ENCODE measurements at regions not wholly inside any gene's neighbourhood (a gene's known extent, or its start where the extent isn't known, plus 50 kb on each side); places are given as distances from the start of the nearest gene placed in this dataset.
A peak's percentile ranks its signal among the peaks of the same experiment; 100 is the strongest.

- no peaks in the 10 kb centered on the region for H3K27me3 Mint-ChIP-seq (ENCODE audit: low read depth)
- H3K9me3 Mint-ChIP-seq = peaks cover 13% of the 10 kb centered on the region
- peaks cover 11% of the 10 kb centered on the region for H3K36me3 Mint-ChIP-seq (ENCODE audit: low read depth)
- H3K4me3 Mint-ChIP-seq = peak overlapping the region; percentile 62
- peaks cover 83% of the 10 kb centered on the region for H3K4me1 Mint-ChIP-seq (ENCODE audit: low read depth)
- peak overlapping the region; percentile 87 for H3K27ac Mint-ChIP-seq
Measured at GRCh38 chr14:98173305-98173704, 1098.7 kb downstream of the BCL11B start.

- H3K27ac Mint-ChIP-seq = peak overlapping the region; percentile 87
- H3K36me3 Mint-ChIP-seq (ENCODE audit: low read depth) = peaks cover 5% of the 10 kb centered on the region
Measured at GRCh38 chr14:98174041-98174440, 1098.0 kb downstream of the BCL11B start.

GRCh38 chr14:98175436-98175835, 1096.6 kb downstream of the BCL11B start:
- H3K36me3 Mint-ChIP-seq (ENCODE audit: low read depth) = peaks cover 5% of the 10 kb centered on the region
- no peaks in the 10 kb centered on the region for H3K27me3 Mint-ChIP-seq (ENCODE audit: low read depth)
- peak overlapping the region; percentile 74 for H3K4me3 Mint-ChIP-seq
- H3K9me3 Mint-ChIP-seq = no peaks in the 10 kb centered on the region
- peaks cover 80% of the 10 kb centered on the region for H3K4me1 Mint-ChIP-seq (ENCODE audit: low read depth)
- peak overlapping the region; percentile 87 for H3K27ac Mint-ChIP-seq

More at GRCh38 chr14:98174041-98174440, 1098.0 kb downstream of the BCL11B start:
- Mint-ChIP-seq H3K27me3 (ENCODE audit: low read depth) (no peaks in the 10 kb centered on the region), H3K9me3 (peaks cover 6% of the 10 kb centered on the region), H3K4me3 (peak overlapping the region; percentile 26), H3K4me1 (ENCODE audit: low read depth) (peaks cover 81% of the 10 kb centered on the region)

GRCh38 chr14:98175881-98176280, 1096.1 kb downstream of the BCL11B start:
- no peaks in the 10 kb centered on the region for H3K9me3 Mint-ChIP-seq
- peak overlapping the region; percentile 74 for H3K4me3 Mint-ChIP-seq
- H3K27ac Mint-ChIP-seq = peak overlapping the region; percentile 87
- H3K4me1 Mint-ChIP-seq (ENCODE audit: low read depth) = peaks cover 79% of the 10 kb centered on the region
- no peaks in the 10 kb centered on the region for H3K27me3 Mint-ChIP-seq (ENCODE audit: low read depth)
- H3K36me3 Mint-ChIP-seq (ENCODE audit: low read depth) = peaks cover 7% of the 10 kb centered on the region

- peaks cover 7% of the 10 kb centered on the region for H3K36me3 Mint-ChIP-seq (ENCODE audit: low read depth)
- H3K4me1 Mint-ChIP-seq (ENCODE audit: low read depth) = peaks cover 78% of the 10 kb centered on the region
- no peaks in the 10 kb centered on the region for H3K27me3 Mint-ChIP-seq (ENCODE audit: low read depth)
- H3K9me3 Mint-ChIP-seq = no peaks in the 10 kb centered on the region
- peak overlapping the region; percentile 54 for H3K4me3 Mint-ChIP-seq
- peak overlapping the region; percentile 87 for H3K27ac Mint-ChIP-seq
Measured at GRCh38 chr14:98176892-98177291, 1095.1 kb downstream of the BCL11B start.

GRCh38 chr14:98177551-98177950, 1094.4 kb downstream of the BCL11B start:
- H3K27me3 Mint-ChIP-seq (ENCODE audit: low read depth) = no peaks in the 10 kb centered on the region
- peak overlapping the region; percentile 87 for H3K27ac Mint-ChIP-seq
- peak overlapping the region; percentile 54 for H3K4me3 Mint-ChIP-seq
- peaks cover 85% of the 10 kb centered on the region for H3K4me1 Mint-ChIP-seq (ENCODE audit: low read depth)
- peaks cover 7% of the 10 kb centered on the region for H3K36me3 Mint-ChIP-seq (ENCODE audit: low read depth)
- no peaks in the 10 kb centered on the region for H3K9me3 Mint-ChIP-seq

- peak overlapping the region; percentile 83 for H3K27ac Mint-ChIP-seq
- peaks cover 7% of the 10 kb centered on the region for H3K36me3 Mint-ChIP-seq (ENCODE audit: low read depth)
- no peaks in the 10 kb centered on the region for H3K27me3 Mint-ChIP-seq (ENCODE audit: low read depth)
- H3K4me3 Mint-ChIP-seq = peak overlapping the region; percentile 52
- no peaks in the 10 kb centered on the region for H3K9me3 Mint-ChIP-seq
- H3K4me1 Mint-ChIP-seq (ENCODE audit: low read depth) = peaks cover 83% of the 10 kb centered on the region
Measured at GRCh38 chr14:98181241-98181640, 1090.8 kb downstream of the BCL11B start.

- Mint-ChIP-seq H3K27me3 (ENCODE audit: low read depth) (no peaks in the 10 kb centered on the region), H3K36me3 (ENCODE audit: low read depth) (peaks cover 7% of the 10 kb centered on the region), H3K4me3 (no peak overlapping the region), H3K9me3 (no peaks in the 10 kb centered on the region), H3K4me1 (ENCODE audit: low read depth) (peaks cover 81% of the 10 kb centered on the region), H3K27ac (peak overlapping the region; percentile 96)
Measured at GRCh38 chr14:98181768-98182167, 1090.2 kb downstream of the BCL11B start.

- Mint-ChIP-seq H3K27ac (peak overlapping the region; percentile 96), H3K36me3 (ENCODE audit: low read depth) (peaks cover 7% of the 10 kb centered on the region), H3K27me3 (ENCODE audit: low read depth) (no peaks in the 10 kb centered on the region), H3K4me1 (ENCODE audit: low read depth) (peaks cover 81% of the 10 kb centered on the region), H3K4me3 (peak overlapping the region; percentile 45), H3K9me3 (no peaks in the 10 kb centered on the region)
Measured at GRCh38 chr14:98182393-98183055, 1089.5 kb downstream of the BCL11B start.

GRCh38 chr14:98183556-98183955, 1088.4 kb downstream of the BCL11B start:
- H3K4me3 Mint-ChIP-seq = peak overlapping the region; percentile 4
- H3K4me1 Mint-ChIP-seq (ENCODE audit: low read depth) = peaks cover 85% of the 10 kb centered on the region
- peak overlapping the region; percentile 96 for H3K27ac Mint-ChIP-seq
- peaks cover 6% of the 10 kb centered on the region for H3K36me3 Mint-ChIP-seq (ENCODE audit: low read depth)
- H3K27me3 Mint-ChIP-seq (ENCODE audit: low read depth) = no peaks in the 10 kb centered on the region
- no peaks in the 10 kb centered on the region for H3K9me3 Mint-ChIP-seq

GRCh38 chr14:98184457-98184856, 1087.5 kb downstream of the BCL11B start:
- Mint-ChIP-seq H3K27ac (peak overlapping the region; percentile 96), H3K4me1 (ENCODE audit: low read depth) (peaks cover 86% of the 10 kb centered on the region), H3K27me3 (ENCODE audit: low read depth) (no peaks in the 10 kb centered on the region), H3K9me3 (no peaks in the 10 kb centered on the region), H3K36me3 (ENCODE audit: low read depth) (peaks cover 6% of the 10 kb centered on the region), H3K4me3 (peak overlapping the region; percentile 51)

- Mint-ChIP-seq H3K36me3 (ENCODE audit: low read depth) (peaks cover 6% of the 10 kb centered on the region), H3K9me3 (no peaks in the 10 kb centered on the region), H3K4me3 (peak overlapping the region; percentile 51), H3K27me3 (ENCODE audit: low read depth) (no peaks in the 10 kb centered on the region), H3K4me1 (ENCODE audit: low read depth) (peaks cover 86% of the 10 kb centered on the region), H3K27ac (peak overlapping the region; percentile 96)
Measured at GRCh38 chr14:98185036-98185435, 1087.0 kb downstream of the BCL11B start.

- no peaks in the 10 kb centered on the region for H3K27me3 Mint-ChIP-seq (ENCODE audit: low read depth)
- H3K36me3 Mint-ChIP-seq (ENCODE audit: low read depth) = peaks cover 5% of the 10 kb centered on the region
- no peaks in the 10 kb centered on the region for H3K9me3 Mint-ChIP-seq
- peak overlapping the region; percentile 96 for H3K27ac Mint-ChIP-seq
- H3K4me3 Mint-ChIP-seq = peak overlapping the region; percentile 36
- H3K4me1 Mint-ChIP-seq (ENCODE audit: low read depth) = peaks cover 92% of the 10 kb centered on the region
Measured at GRCh38 chr14:98186140-98186539, 1085.9 kb downstream of the BCL11B start.

- Mint-ChIP-seq H3K27me3 (ENCODE audit: low read depth) (no peaks in the 10 kb centered on the region), H3K27ac (peak overlapping the region; percentile 94), H3K4me1 (ENCODE audit: low read depth) (peaks cover 85% of the 10 kb centered on the region), H3K4me3 (peak overlapping the region; percentile 1), H3K36me3 (ENCODE audit: low read depth) (peaks cover 5% of the 10 kb centered on the region), H3K9me3 (no peaks in the 10 kb centered on the region)
Measured at GRCh38 chr14:98187281-98187680, 1084.7 kb downstream of the BCL11B start.

GRCh38 chr14:98189062-98189461, 1082.9 kb downstream of the BCL11B start:
- peaks cover 85% of the 10 kb centered on the region for H3K4me1 Mint-ChIP-seq (ENCODE audit: low read depth)
- no peaks in the 10 kb centered on the region for H3K9me3 Mint-ChIP-seq
- no peaks in the 10 kb centered on the region for H3K27me3 Mint-ChIP-seq (ENCODE audit: low read depth)
- H3K27ac Mint-ChIP-seq = peak overlapping the region; percentile 94
- H3K36me3 Mint-ChIP-seq (ENCODE audit: low read depth) = peaks cover 7% of the 10 kb centered on the region
- H3K4me3 Mint-ChIP-seq = peak overlapping the region; percentile 60

Measured in T-helper 1 cell treated with Interleukin-12 subunit alpha and Interleukin-12 subunit beta and Interleukin-4 antibody, amounts not matched to agents 30 μg/mL and 1 μg/mL, for 36 hours (primary cell).